A673 (cell line): ENCODE measurements at regions not wholly inside any gene's neighbourhood (a gene's known extent, or its start where the extent isn't known, plus 50 kb on each side); places are given as distances from the start of the nearest gene placed in this dataset.

Experiments
- BruUV-seq: library from RNA; stranded (reverse); fragments of 400-500 nt; replicated peaks from 2 replicates; lab custom pipeline; 2021; lab: Mats Ljungman, UMichigan
- CTCF ChIA-PET: fragments of 300-600 bp; sonication (Branson Sonifier 250); formaldehyde crosslinking; loops from one replicate; lab custom pipeline; 2022; ENCODE audit warnings: antibody characterized with exemption; lab: Charles Lee
- POLR2A ChIA-PET: fragments of 300-600 bp; sonication (Branson Sonifier 250); formaldehyde crosslinking; loops from one replicate; lab custom pipeline; 2022; ENCODE audit warnings: antibody characterized with exemption; ENCODE audit not compliant: low non-redundant PET; lab: Charles Lee
- DNase-seq: peaks from one replicate; pipeline ENCODE4 v3.0.0-alpha.2; 2015; ENCODE audit warnings: low spot score
- H3K27ac ChIP-seq: fragments of 200-600 bp; sonication (generic); 2 replicates; pipeline ENCODE4 v1.5.1; 2016; ENCODE audit warnings: mixed run types, low read depth, mild to moderate bottlenecking, mixed read lengths, antibody characterized with exemption, low read length; ENCODE audit not compliant: poor library complexity, severe bottlenecking
- H3K27me3 ChIP-seq: fragments of 200-600 bp; sonication (generic); replicated peaks from 2 replicates; pipeline ENCODE4 v1.6.1; 2017; ENCODE audit warnings: mixed run types, low read depth, mild to moderate bottlenecking, mixed read lengths, antibody characterized with exemption, low read length; ENCODE audit not compliant: insufficient read depth, poor library complexity
- H3K36me3 ChIP-seq: fragments of 200-600 bp; sonication (generic); 2 replicates; pipeline ENCODE4 v1.6.1; 2016; ENCODE audit warnings: mixed run types, mild to moderate bottlenecking, mixed read lengths, antibody characterized with exemption, low read length; ENCODE audit not compliant: insufficient read depth, poor library complexity, severe bottlenecking
- H3K4me1 ChIP-seq: fragments of 200-600 bp; sonication (generic); 2 replicates; pipeline ENCODE4 v1.6.1; 2017; ENCODE audit warnings: mixed run types, mild to moderate bottlenecking, mixed read lengths, antibody characterized with exemption, low read length; ENCODE audit not compliant: insufficient read depth, poor library complexity, severe bottlenecking
- H3K4me3 ChIP-seq: fragments of 200-600 bp; sonication (generic); 2 replicates; pipeline ENCODE4 v1.5.1; 2016; ENCODE audit warnings: low read depth, mixed run types, mild to moderate bottlenecking, mixed read lengths, low read length; ENCODE audit not compliant: poor library complexity, severe bottlenecking
- H3K9me3 ChIP-seq: fragments of 200-600 bp; sonication (generic); 2 replicates; pipeline ENCODE4 v1.6.1; 2016; ENCODE audit warnings: mixed run types, low read depth, mild to moderate bottlenecking, mixed read lengths, antibody characterized with exemption, low read length; ENCODE audit not compliant: poor library complexity, severe bottlenecking
- CTCF ChIP-seq: fragments of 300-800, 200-600 bp; sonication (generic); conservative IDR thresholded peaks from 2 replicates; pipeline ENCODE4 v1.5.1; 2017; ENCODE audit warnings: low read depth, mild to moderate bottlenecking, antibody characterized with exemption, low read length, moderate library complexity, mixed read lengths
- EZH2 ChIP-seq: fragments of 200-600 bp; sonication (generic); IDR thresholded peaks from 2 replicates; pipeline ENCODE4 v1.6.1; 2017; ENCODE audit warnings: borderline replicate concordance, low read depth, mild to moderate bottlenecking, mixed read lengths, antibody characterized with exemption, low read length; ENCODE audit not compliant: poor library complexity, severe bottlenecking
- intact Hi-C: fragments of 100-400 bp; cut with micrococcal nuclease; formaldehyde crosslinking; loops from one replicate; pipeline ENCODE4 v1.10.0; 2022; ENCODE audit not compliant: unreplicated experiment

- Histone ChIP-seq H3K4me1 (no peaks in the 10 kb centered on the region), H3K27me3 (no peaks in the 10 kb centered on the region), H3K36me3 (no peaks in the 10 kb centered on the region), H3K27ac (no peak overlapping the region), H3K9me3 (peaks cover 6% of the 10 kb centered on the region), H3K4me3 (no peak overlapping the region)
- TF ChIP-seq CTCF = no peak
- no peak for TF ChIP-seq EZH2
- intact Hi-C loops = no loop called here
- BruUV-seq = no TSS peak
- ChIA-PET CTCF (interaction anchor here (0.5 kb wide), 1 partner anchor 1431 kb away, joined by 11 read pairs; no protein-coding TSS in a partner anchor), POLR2A (no interaction called here)
- DNase-seq = no peak
Observed at GRCh38 chr2:236849940-236850339, 235.7 kb upstream of the COPS8 start.

DNA sequence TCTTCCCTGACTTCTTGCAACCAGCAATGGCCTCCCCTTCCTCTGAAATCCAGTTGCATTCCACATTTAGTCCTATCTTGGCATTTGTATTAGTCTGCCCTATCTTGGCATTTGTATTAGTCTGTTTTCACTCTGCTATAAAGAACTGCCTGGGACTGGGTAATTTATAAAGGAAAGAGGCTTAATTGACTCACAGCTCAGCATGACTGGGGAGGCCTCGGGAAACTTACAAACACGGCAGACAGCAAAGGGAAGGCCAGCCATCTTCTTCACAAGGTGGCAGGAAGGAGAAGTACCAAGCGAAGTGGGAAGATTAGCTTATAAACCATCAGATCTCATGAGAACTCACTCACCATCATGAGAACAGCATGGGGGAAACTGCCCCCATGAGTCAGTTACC is 234.5 kb upstream of the COPS8 start:
- TF ChIP-seq CTCF = no peak
- no peak for TF ChIP-seq EZH2
- DNase-seq = no peak
- no TSS peak for BruUV-seq
- Histone ChIP-seq H3K9me3 (no peaks in the 10 kb centered on the region), H3K27ac (no peak overlapping the region), H3K4me1 (no peaks in the 10 kb centered on the region), H3K36me3 (no peaks in the 10 kb centered on the region), H3K4me3 (no peak overlapping the region), H3K27me3 (no peaks in the 10 kb centered on the region)
- intact Hi-C loops = no loop called here
- CTCF ChIA-PET = no interaction called here
- POLR2A ChIA-PET = no interaction called here

DNA sequence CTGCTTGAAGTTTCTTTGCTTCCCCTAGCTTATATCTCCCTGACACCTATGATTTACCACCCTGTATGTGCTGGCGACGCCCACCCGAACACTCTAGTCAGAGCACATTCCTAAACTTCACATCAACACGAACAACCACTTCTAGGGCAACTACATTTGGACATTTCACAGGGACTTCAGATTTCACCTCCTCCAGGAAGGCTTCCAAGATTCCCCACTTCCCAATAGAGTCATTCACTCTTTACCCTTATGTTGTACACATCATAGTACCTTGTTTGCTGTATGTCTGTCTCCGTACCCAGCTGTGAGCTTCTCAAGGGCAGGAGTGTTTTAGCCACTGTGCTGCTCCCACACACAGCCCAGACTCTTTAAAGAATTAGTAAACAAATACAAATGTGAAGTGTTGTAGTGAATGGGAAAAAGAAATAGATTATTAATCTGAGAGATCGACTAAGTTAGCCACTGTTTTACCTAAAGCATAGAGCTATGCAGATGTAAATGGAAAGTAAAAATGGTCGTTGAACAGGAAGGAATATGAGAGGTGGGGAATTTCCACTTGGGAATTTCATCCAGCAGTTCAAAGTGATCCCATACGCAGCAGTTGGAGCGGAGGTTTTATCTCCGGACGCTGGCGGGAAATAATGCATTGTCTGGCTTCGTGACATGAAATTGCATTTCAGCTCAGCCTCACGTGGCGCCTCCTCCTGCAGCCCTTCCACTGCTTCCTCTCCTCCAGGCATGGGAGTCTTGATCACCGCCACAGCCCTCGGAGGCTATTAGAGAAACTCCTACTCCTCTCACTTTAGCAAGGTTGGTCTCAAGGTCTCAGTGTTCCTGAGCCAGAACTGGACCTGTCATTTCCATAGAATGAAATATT is 233.4 kb upstream of the COPS8 start:
- H3K4me1 ChIP-seq = no peaks in the 10 kb centered on the region
- DNase-seq = no peak
- CTCF ChIA-PET = no interaction called here
- no peaks in the 10 kb centered on the region for H3K27me3 ChIP-seq
- no TSS peak for BruUV-seq
- TF ChIP-seq EZH2 (no peak), CTCF (no peak)
- no peaks in the 10 kb centered on the region for H3K9me3 ChIP-seq
- no peak overlapping the region for H3K27ac ChIP-seq
- POLR2A ChIA-PET = no interaction called here
- H3K36me3 ChIP-seq = no peaks in the 10 kb centered on the region
- intact Hi-C loops = no loop called here
- no peak overlapping the region for H3K4me3 ChIP-seq
